ENCODE measurements at regions not wholly inside any gene's neighbourhood (a gene's known extent, or its start where the extent isn't known, plus 50 kb on each side); places are given as distances from the start of the nearest gene placed in this dataset.

DNA sequence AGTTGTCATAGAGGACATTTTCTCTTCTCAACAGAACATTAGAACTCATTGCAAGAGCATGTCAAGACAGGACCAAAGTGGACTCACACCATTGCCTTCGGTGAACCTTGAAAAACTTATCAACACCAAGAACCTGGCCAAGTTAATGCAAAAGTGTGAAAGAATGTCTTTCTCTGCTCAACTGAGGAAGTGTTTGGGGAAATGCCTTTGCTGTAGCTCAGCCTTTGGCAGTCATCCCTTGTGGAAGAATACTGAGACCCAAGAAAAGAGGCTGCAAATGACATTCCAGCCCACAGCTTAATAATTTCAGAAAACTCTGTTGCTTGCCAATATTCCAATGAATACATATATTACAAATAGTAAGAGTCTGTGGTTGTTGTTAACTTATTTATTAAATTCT is 728.8 kb upstream of the PIK3C3 start:
- 73% methylated on average over 1 of the region's 1 CpG for WGBS

GRCh38 chr18:41216341-41217003 is 738.6 kb upstream of the PIK3C3 start:
- 53% methylated on average over 4 of the region's 4 CpGs for WGBS
- Histone ChIP-seq H3K27ac (ENCODE audit: low read depth) (no peak overlapping the region), H3K4me3 (ENCODE audit: low read depth, low read length) (no peak overlapping the region), H3K36me3 (ENCODE audit: insufficient read depth) (no peaks in the 10 kb centered on the region), H3K4me1 (ENCODE audit: insufficient read depth) (no peaks in the 10 kb centered on the region)
- no peak for DNase-seq (ENCODE audit: extremely low spot score)

More for the DNA sequence above, 728.8 kb upstream of the PIK3C3 start:
- no peak for DNase-seq (ENCODE audit: extremely low spot score)
- H3K4me3 ChIP-seq (ENCODE audit: low read depth, low read length) = no peak overlapping the region
- no peak overlapping the region for H3K27ac ChIP-seq (ENCODE audit: low read depth)
- no peaks in the 10 kb centered on the region for H3K36me3 ChIP-seq (ENCODE audit: insufficient read depth)
- no peaks in the 10 kb centered on the region for H3K4me1 ChIP-seq (ENCODE audit: insufficient read depth)

DNA sequence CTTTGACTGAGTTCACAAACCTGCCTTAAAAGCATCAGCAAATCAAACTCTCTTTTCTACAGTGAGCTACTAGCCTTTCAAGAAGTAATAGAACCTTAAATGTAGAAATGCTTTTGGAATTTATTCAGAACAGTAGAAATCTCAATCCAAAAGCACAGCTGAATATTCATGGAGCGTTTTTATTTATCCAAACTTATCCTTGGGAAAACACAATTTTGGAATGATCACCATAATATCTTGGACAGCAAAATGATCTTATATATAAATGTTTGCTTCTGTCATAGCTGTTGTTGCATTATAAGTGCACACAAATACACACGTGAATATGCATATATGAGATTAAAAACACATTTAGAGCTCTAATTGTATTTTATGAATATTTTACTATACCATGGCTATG is 747.3 kb upstream of the PIK3C3 start:
- 60% methylated on average over 2 of the region's 2 CpGs for WGBS
- no peaks in the 10 kb centered on the region for H3K4me1 ChIP-seq (ENCODE audit: insufficient read depth)
- H3K27ac ChIP-seq (ENCODE audit: low read depth) = no peak overlapping the region
- H3K4me3 ChIP-seq (ENCODE audit: low read depth, low read length) = no peak overlapping the region
- H3K36me3 ChIP-seq (ENCODE audit: insufficient read depth) = no peaks in the 10 kb centered on the region
- no peak for DNase-seq (ENCODE audit: extremely low spot score)

DNA sequence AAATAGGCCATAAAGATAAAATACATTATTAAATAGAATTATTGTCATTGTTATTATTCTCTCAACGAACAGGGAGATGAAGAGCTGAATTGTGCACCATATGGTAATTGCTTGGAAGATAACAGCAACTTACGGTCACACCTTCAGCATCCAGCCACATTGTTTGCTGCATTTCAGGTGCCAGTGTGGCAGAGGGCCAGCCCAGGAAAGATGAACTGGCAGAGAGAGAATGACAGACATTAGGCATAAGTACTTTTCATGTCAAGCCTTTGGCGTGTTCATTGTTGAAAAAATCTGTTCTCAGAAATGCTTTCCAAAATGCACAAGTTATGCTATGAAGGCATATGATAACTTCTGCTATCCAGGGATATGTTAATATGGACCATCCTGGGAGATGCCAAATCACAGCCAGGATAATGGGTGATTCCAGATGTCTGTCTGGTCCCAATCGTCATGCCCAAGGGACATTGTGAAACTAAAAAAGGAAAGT is 748.6 kb upstream of the PIK3C3 start:
- no peak overlapping the region for H3K27ac ChIP-seq (ENCODE audit: low read depth)
- no peak overlapping the region for H3K4me3 ChIP-seq (ENCODE audit: low read depth, low read length)
- DNase-seq (ENCODE audit: extremely low spot score) = no peak
- H3K36me3 ChIP-seq (ENCODE audit: insufficient read depth) = no peaks in the 10 kb centered on the region
- H3K4me1 ChIP-seq (ENCODE audit: insufficient read depth) = no peaks in the 10 kb centered on the region
- WGBS = 81% methylated on average over 4 of the region's 4 CpGs

- Histone ChIP-seq H3K4me1 (ENCODE audit: insufficient read depth) (no peaks in the 10 kb centered on the region), H3K27ac (ENCODE audit: low read depth) (no peak overlapping the region), H3K36me3 (ENCODE audit: insufficient read depth) (no peaks in the 10 kb centered on the region), H3K4me3 (ENCODE audit: low read depth, low read length) (no peak overlapping the region)
- DNase-seq (ENCODE audit: extremely low spot score) = no peak
Observed at GRCh38 chr18:41199212-41199611, 755.8 kb upstream of the PIK3C3 start.

- no peak for DNase-seq (ENCODE audit: extremely low spot score)
- no peaks in the 10 kb centered on the region for H3K4me1 ChIP-seq (ENCODE audit: insufficient read depth)
- no peaks in the 10 kb centered on the region for H3K36me3 ChIP-seq (ENCODE audit: insufficient read depth)
- WGBS = 88% methylated on average over 2 of the region's 2 CpGs
- H3K4me3 ChIP-seq (ENCODE audit: low read depth, low read length) = no peak overlapping the region
- no peak overlapping the region for H3K27ac ChIP-seq (ENCODE audit: low read depth)
Observed at GRCh38 chr18:41197967-41198366, 757.1 kb upstream of the PIK3C3 start.

DNA sequence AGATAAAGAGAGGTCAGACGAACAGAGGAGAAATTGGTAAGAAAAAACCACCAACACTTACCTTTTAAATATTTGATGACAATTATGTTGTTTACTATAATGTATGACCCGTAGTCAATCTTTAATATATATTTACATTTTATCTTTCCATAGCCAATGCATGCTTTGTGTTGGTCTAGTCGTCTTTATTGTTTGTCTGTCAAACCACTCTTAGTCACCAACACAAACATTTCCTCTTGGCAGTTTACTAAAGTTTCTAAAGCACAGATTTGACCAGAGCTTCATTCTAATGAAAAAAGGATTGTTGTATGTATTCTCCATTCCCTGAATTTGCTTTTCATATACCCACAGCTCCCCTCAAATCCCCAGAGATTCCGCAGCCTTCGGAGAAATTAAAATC is 784.7 kb upstream of the PIK3C3 start:
- DNase-seq (ENCODE audit: extremely low spot score) = no peak
- 61% methylated on average over 5 of the region's 5 CpGs for WGBS
- Histone ChIP-seq H3K4me3 (ENCODE audit: low read depth, low read length) (no peak overlapping the region), H3K4me1 (ENCODE audit: insufficient read depth) (no peaks in the 10 kb centered on the region), H3K27ac (ENCODE audit: low read depth) (no peak overlapping the region), H3K36me3 (ENCODE audit: insufficient read depth) (no peaks in the 10 kb centered on the region)

GRCh38 chr18:41165625-41166024 is 789.4 kb upstream of the PIK3C3 start:
- no peak overlapping the region for H3K27ac ChIP-seq (ENCODE audit: low read depth)
- H3K4me1 ChIP-seq (ENCODE audit: insufficient read depth) = no peaks in the 10 kb centered on the region
- no peak overlapping the region for H3K4me3 ChIP-seq (ENCODE audit: low read depth, low read length)
- no peaks in the 10 kb centered on the region for H3K36me3 ChIP-seq (ENCODE audit: insufficient read depth)
- no peak for DNase-seq (ENCODE audit: extremely low spot score)
- 32% methylated on average over 2 of the region's 2 CpGs for WGBS

GRCh38 chr18:41162781-41163180 is 792.3 kb upstream of the PIK3C3 start:
- DNase-seq (ENCODE audit: extremely low spot score) = no peak
- no peak overlapping the region for H3K27ac ChIP-seq (ENCODE audit: low read depth)
- H3K36me3 ChIP-seq (ENCODE audit: insufficient read depth) = no peaks in the 10 kb centered on the region
- H3K4me1 ChIP-seq (ENCODE audit: insufficient read depth) = no peaks in the 10 kb centered on the region
- no peak overlapping the region for H3K4me3 ChIP-seq (ENCODE audit: low read depth, low read length)
- 79% methylated on average over 4 of the region's 4 CpGs for WGBS

DNA sequence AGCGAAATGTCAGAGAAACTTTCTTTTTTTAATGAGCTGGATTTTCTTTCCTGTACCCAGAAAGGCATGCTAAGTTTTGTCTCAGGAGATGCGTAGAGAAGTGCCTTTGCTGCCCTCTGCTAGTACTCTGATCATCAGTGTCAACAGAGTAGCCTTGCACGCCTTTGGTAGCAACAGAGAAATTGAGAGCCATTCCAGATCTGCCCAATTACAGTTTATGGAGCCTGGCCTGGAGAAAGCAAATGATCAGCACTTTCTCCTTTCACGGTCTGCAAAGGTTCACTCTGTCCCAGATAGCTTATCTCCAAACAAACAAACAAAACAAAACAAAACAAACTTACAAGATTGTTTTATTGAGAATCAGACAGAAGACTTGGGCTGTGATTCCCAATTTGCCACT is 792.8 kb upstream of the PIK3C3 start:
- no peaks in the 10 kb centered on the region for H3K36me3 ChIP-seq (ENCODE audit: insufficient read depth)
- H3K27ac ChIP-seq (ENCODE audit: low read depth) = no peak overlapping the region
- H3K4me1 ChIP-seq (ENCODE audit: insufficient read depth) = no peaks in the 10 kb centered on the region
- no peak for DNase-seq (ENCODE audit: extremely low spot score)
- 62% methylated on average over 4 of the region's 4 CpGs for WGBS
- H3K4me3 ChIP-seq (ENCODE audit: low read depth, low read length) = no peak overlapping the region

GRCh38 chr18:41155910-41156851 is 798.9 kb upstream of the PIK3C3 start:
- Histone ChIP-seq H3K36me3 (ENCODE audit: insufficient read depth) (no peaks in the 10 kb centered on the region), H3K27ac (ENCODE audit: low read depth) (no peak overlapping the region), H3K4me3 (ENCODE audit: low read depth, low read length) (no peak overlapping the region), H3K4me1 (ENCODE audit: insufficient read depth) (no peaks in the 10 kb centered on the region)
- no peak for DNase-seq (ENCODE audit: extremely low spot score)
- 86% methylated on average over 4 of the region's 4 CpGs for WGBS

DNA sequence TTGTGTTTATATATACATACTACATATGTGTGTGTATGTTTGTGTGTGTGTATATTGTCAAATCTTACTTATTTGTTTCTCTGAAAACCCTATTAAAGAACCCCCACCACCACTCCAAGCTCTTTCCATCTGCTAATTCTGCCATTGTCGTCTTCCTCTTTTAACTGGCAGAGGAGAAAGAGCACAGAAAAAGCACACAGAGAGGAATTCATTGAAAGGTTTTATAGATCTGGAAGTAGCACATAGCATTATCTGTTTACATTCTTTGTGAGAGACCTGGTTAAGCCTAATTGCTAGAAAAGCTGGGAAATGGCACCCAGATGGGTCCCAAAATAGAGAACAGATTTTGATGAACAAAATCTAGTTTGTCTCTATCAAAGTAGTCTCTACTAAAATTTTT is 800.0 kb upstream of the PIK3C3 start:
- H3K36me3 ChIP-seq (ENCODE audit: insufficient read depth) = no peaks in the 10 kb centered on the region
- no peak overlapping the region for H3K4me3 ChIP-seq (ENCODE audit: low read depth, low read length)
- no peak overlapping the region for H3K27ac ChIP-seq (ENCODE audit: low read depth)
- no peak for DNase-seq (ENCODE audit: extremely low spot score)
- H3K4me1 ChIP-seq (ENCODE audit: insufficient read depth) = no peaks in the 10 kb centered on the region
- 80% methylated on average over 1 of the region's 1 CpG for WGBS

DNA sequence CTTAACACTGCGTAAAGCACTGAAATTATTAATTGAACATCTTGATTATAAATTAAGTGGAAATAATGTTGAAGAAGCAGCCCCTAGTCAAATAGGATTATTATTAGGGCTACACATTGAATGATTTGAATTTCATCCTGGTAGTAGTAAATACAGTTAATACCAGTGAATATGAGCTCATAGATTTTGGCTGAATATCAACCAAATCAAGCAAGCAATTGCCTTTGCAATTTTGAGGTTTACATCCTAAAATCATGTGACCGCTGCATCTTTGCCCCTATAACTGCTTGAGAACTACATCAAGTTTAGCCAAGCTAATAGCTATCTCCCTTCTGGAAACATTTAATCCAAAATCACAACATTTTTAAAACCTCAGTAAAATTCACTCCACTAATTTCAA is 801.2 kb upstream of the PIK3C3 start:
- H3K27ac ChIP-seq (ENCODE audit: low read depth) = no peak overlapping the region
- no peak overlapping the region for H3K4me3 ChIP-seq (ENCODE audit: low read depth, low read length)
- 93% methylated on average over 2 of the region's 2 CpGs for WGBS
- no peaks in the 10 kb centered on the region for H3K4me1 ChIP-seq (ENCODE audit: insufficient read depth)
- DNase-seq (ENCODE audit: extremely low spot score) = no peak
- no peaks in the 10 kb centered on the region for H3K36me3 ChIP-seq (ENCODE audit: insufficient read depth)

DNA sequence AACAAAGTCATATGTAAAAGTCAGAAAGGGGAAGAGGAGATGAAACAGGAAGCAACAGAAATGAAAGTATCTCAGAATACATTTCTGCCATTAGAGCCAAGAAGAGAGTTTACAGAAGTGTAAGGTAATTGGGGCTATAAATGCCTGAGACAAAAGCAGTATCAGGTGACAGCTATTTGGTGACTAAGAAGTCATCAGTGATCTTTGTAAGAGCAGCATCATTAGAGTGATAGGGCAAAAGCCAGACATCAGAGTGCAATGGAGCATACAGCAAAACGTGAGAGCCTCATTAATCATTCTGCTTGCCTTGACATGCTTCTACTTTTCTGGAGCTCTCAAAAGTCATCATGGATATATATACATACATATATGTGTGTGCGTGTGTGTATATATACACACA is 804.7 kb upstream of the PIK3C3 start:
- no peak for DNase-seq (ENCODE audit: extremely low spot score)
- Histone ChIP-seq H3K36me3 (ENCODE audit: insufficient read depth) (no peaks in the 10 kb centered on the region), H3K27ac (ENCODE audit: low read depth) (no peak overlapping the region), H3K4me3 (ENCODE audit: low read depth, low read length) (no peak overlapping the region), H3K4me1 (ENCODE audit: insufficient read depth) (no peaks in the 10 kb centered on the region)
- WGBS = 76% methylated on average over 2 of the region's 2 CpGs
